Glutamatergic neuron (in vitro differentiated cells): ENCODE measurements at regions not wholly inside any gene's neighbourhood (a gene's known extent, or its start where the extent isn't known, plus 50 kb on each side); places are given as distances from the start of the nearest gene placed in this dataset.
"Not testable (repeated sequence)": the region's sequence is repeated elsewhere in the genome, so short reads cannot be mapped to it uniquely, and the experiment has no call there.

Source experiments
- DNase-seq: peaks from one replicate; pipeline ENCODE4 v3.0.0; 2022
- H3K27ac Mint-ChIP-seq: one replicate; pipeline ENCODE4 v1.8.0; 2020; ENCODE audit warnings: mild to moderate bottlenecking, mixed read lengths, inconsistent platforms; ENCODE audit not compliant: unreplicated experiment
- H3K27me3 Mint-ChIP-seq: one replicate; pipeline ENCODE4 v1.8.0; 2020; ENCODE audit warnings: mild to moderate bottlenecking, moderate library complexity, mixed read lengths, inconsistent platforms; ENCODE audit not compliant: unreplicated experiment
- H3K36me3 Mint-ChIP-seq: one replicate; pipeline ENCODE4 v1.8.0; 2020; ENCODE audit warnings: mild to moderate bottlenecking, mixed read lengths, inconsistent platforms; ENCODE audit not compliant: unreplicated experiment
- H3K4me1 Mint-ChIP-seq: one replicate; pipeline ENCODE4 v1.8.0; 2020; ENCODE audit warnings: mild to moderate bottlenecking, low read depth, mixed read lengths, inconsistent platforms; ENCODE audit not compliant: unreplicated experiment
- H3K4me3 Mint-ChIP-seq: one replicate; pipeline ENCODE4 v1.8.0; 2020; ENCODE audit warnings: mild to moderate bottlenecking, mixed read lengths, inconsistent platforms; ENCODE audit not compliant: unreplicated experiment
- H3K9me3 Mint-ChIP-seq: one replicate; pipeline ENCODE4 v1.8.0; 2020; ENCODE audit warnings: mild to moderate bottlenecking, moderate library complexity, mixed read lengths, inconsistent platforms; ENCODE audit not compliant: unreplicated experiment
- CTCF ChIP-seq: fragments of 200-600 bp; sonication (generic); IDR thresholded peaks from one replicate; pipeline ENCODE4 v1.5.0; 2021; ENCODE audit not compliant: partially characterized antibody, unreplicated experiment

- H3K27ac Mint-ChIP-seq: no peak overlapping the region
- no peaks in the 10 kb centered on the region for H3K36me3 Mint-ChIP-seq
- no peak overlapping the region for H3K4me3 Mint-ChIP-seq
- no peak for TF ChIP-seq CTCF
- H3K4me1 Mint-ChIP-seq: peaks cover 10% of the 10 kb centered on the region
- H3K9me3 Mint-ChIP-seq: peaks cover 3% of the 10 kb centered on the region
- peaks cover 3% of the 10 kb centered on the region for H3K27me3 Mint-ChIP-seq
- no peak for DNase-seq
These were observed 137.9 kb downstream of the TTC8 start for GRCh38 chr14:88962356-88962755.

- no peak overlapping the region for H3K4me3 Mint-ChIP-seq
- H3K27ac Mint-ChIP-seq: no peak overlapping the region
- peaks cover 2% of the 10 kb centered on the region for H3K9me3 Mint-ChIP-seq
- H3K36me3 Mint-ChIP-seq: peaks cover 8% of the 10 kb centered on the region
- peaks cover 6% of the 10 kb centered on the region for H3K27me3 Mint-ChIP-seq
- no peaks in the 10 kb centered on the region for H3K4me1 Mint-ChIP-seq
- no peak for DNase-seq
- no peak for TF ChIP-seq CTCF
These were observed 142.8 kb downstream of the TTC8 start for GRCh38 chr14:88967299-88967698.

- peaks cover 12% of the 10 kb centered on the region for H3K9me3 Mint-ChIP-seq
- H3K4me1 Mint-ChIP-seq: no peaks in the 10 kb centered on the region
- peaks cover 8% of the 10 kb centered on the region for H3K27me3 Mint-ChIP-seq
- no peak for DNase-seq
- no peak overlapping the region for H3K4me3 Mint-ChIP-seq
- H3K27ac Mint-ChIP-seq: no peak overlapping the region
- no peak for TF ChIP-seq CTCF
- H3K36me3 Mint-ChIP-seq: no peaks in the 10 kb centered on the region
These were observed 150.8 kb downstream of the TTC8 start for GRCh38 chr14:88975043-88975830.

- no peak for TF ChIP-seq CTCF
- peaks cover 8% of the 10 kb centered on the region for H3K27me3 Mint-ChIP-seq
These were observed 151.5 kb downstream of the TTC8 start for GRCh38 chr14:88975926-88976325.

GRCh38 chr14:88980907-88981306 lies 156.5 kb downstream of the TTC8 start:
- H3K27ac Mint-ChIP-seq, H3K36me3 Mint-ChIP-seq, H3K4me1 Mint-ChIP-seq, DNase-seq, H3K4me3 Mint-ChIP-seq: not testable (repeated sequence)
- peaks cover 16% of the 10 kb centered on the region for H3K9me3 Mint-ChIP-seq
- peaks cover 11% of the 10 kb centered on the region for H3K27me3 Mint-ChIP-seq

More at GRCh38 chr14:88975926-88976325, 151.5 kb downstream of the TTC8 start:
- no peak for DNase-seq
- Mint-ChIP-seq H3K4me3 (no peak overlapping the region), H3K9me3 (peaks cover 12% of the 10 kb centered on the region), H3K27ac (no peak overlapping the region), H3K4me1 (no peaks in the 10 kb centered on the region), H3K36me3 (no peaks in the 10 kb centered on the region)
